Renal cortical epithelial cell (primary cell): ENCODE measurements at regions not wholly inside any gene's neighbourhood (a gene's known extent, or its start where the extent isn't known, plus 50 kb on each side); places are given as distances from the start of the nearest gene placed in this dataset.

ENCODE experiments used
- DNase-seq: peaks from one replicate; pipeline ENCODE4 v3.0.0-alpha.2; 2011; ENCODE audit warnings: low read depth

- DNase-seq, result no peak
Measured at GRCh38 chr2:150312271-150312670, 175.2 kb downstream of the RND3 start.

GRCh38 chr2:150309311-150310080 lies 178.0 kb downstream of the RND3 start:
- DNase-seq, result peak; percentile 15

GRCh38 chr2:150307258-150307657 lies 180.2 kb downstream of the RND3 start:
- no peak for DNase-seq

- peak; percentile 18 for DNase-seq
Measured at GRCh38 chr2:150303281-150303680, 184.2 kb downstream of the RND3 start.

GRCh38 chr2:150298571-150299305 lies 188.7 kb downstream of the RND3 start:
- DNase-seq, result no peak

- peak; percentile 66 for DNase-seq
Measured at GRCh38 chr2:150296770-150297546, 190.5 kb downstream of the RND3 start.

- no peak for DNase-seq
Measured at GRCh38 chr2:150295544-150295943, 191.9 kb downstream of the RND3 start.

GRCh38 chr2:150293771-150294170 lies 193.7 kb downstream of the RND3 start:
- DNase-seq, result no peak

GRCh38 chr2:150292807-150293206 lies 194.7 kb downstream of the RND3 start:
- no peak for DNase-seq

- no peak for DNase-seq
Measured at GRCh38 chr2:150292192-150292591, 195.3 kb downstream of the RND3 start.

GRCh38 chr2:150286730-150287362 lies 200.6 kb downstream of the RND3 start:
- no peak for DNase-seq

- DNase-seq, result no peak
Measured at GRCh38 chr2:150284116-150284515, 203.4 kb downstream of the RND3 start.

GRCh38 chr2:150282771-150283371 lies 204.6 kb downstream of the RND3 start:
- peak; percentile 8 for DNase-seq

GRCh38 chr2:150282357-150282756 lies 205.1 kb downstream of the RND3 start:
- no peak for DNase-seq

GRCh38 chr2:150280231-150280630 lies 207.2 kb downstream of the RND3 start:
- peak; percentile 84 for DNase-seq

- DNase-seq, result no peak
Measured at GRCh38 chr2:150279686-150280085, 207.8 kb downstream of the RND3 start.

GRCh38 chr2:150276737-150277136 lies 210.7 kb downstream of the RND3 start:
- DNase-seq, result no peak

- peak; percentile 83 for DNase-seq
Measured at GRCh38 chr2:150274108-150274507, 213.4 kb downstream of the RND3 start.

- peak; percentile 83 for DNase-seq
Measured at GRCh38 chr2:150271952-150272802, 215.3 kb downstream of the RND3 start.

GRCh38 chr2:150267651-150268415 lies 219.6 kb downstream of the RND3 start:
- peak; percentile 51 for DNase-seq
